Caco-2 (cell line): ENCODE measurements at regions not wholly inside any gene's neighbourhood (a gene's known extent, or its start where the extent isn't known, plus 50 kb on each side); places are given as distances from the start of the nearest gene placed in this dataset.

Source experiments
- BruUV-seq: library from RNA; stranded (reverse); fragments of 400-500 nt; replicated peaks from 2 replicates; lab custom pipeline; 2021; lab: Mats Ljungman, UMichigan
- CTCF ChIA-PET: fragments of 300-600 bp; sonication (Branson Sonifier 250); formaldehyde crosslinking; loops from one replicate; lab custom pipeline; 2022; ENCODE audit warnings: antibody characterized with exemption; lab: Charles Lee
- POLR2A ChIA-PET: fragments of 300-600 bp; sonication (Branson Sonifier 250); formaldehyde crosslinking; loops from one replicate; lab custom pipeline; 2022; ENCODE audit warnings: antibody characterized with exemption; lab: Charles Lee
- DNase-seq, 2 experiments: peaks; one replicate each; pipeline versions ENCODE4 v3.0.0 to v3.0.0-alpha.2; 2020 to 2022
- H3K27me3 ChIP-seq: replicated peaks from 2 replicates; pipeline ENCODE4 v1.6.0; 2011; ENCODE audit warnings: low read length; ENCODE audit not compliant: control insufficient read depth, insufficient read depth
- H3K36me3 ChIP-seq: 2 replicates; pipeline ENCODE4 v1.5.1; 2011; ENCODE audit warnings: low read length; ENCODE audit not compliant: control insufficient read depth, insufficient read depth
- H3K4me1 ChIP-seq: fragments of 250-450 bp; sonication (Bioruptor Pico); 2 replicates; pipeline ENCODE4 v1.5.1; 2020; ENCODE audit warnings: mild to moderate bottlenecking
- H3K4me3 ChIP-seq: 2 replicates; pipeline ENCODE4 v1.5.1; 2011; ENCODE audit warnings: low read depth, mild to moderate bottlenecking, control low read depth, low read length
- H3K9me3 ChIP-seq: fragments of 250-450 bp; sonication (Bioruptor Pico); 2 replicates; pipeline ENCODE4 v1.5.1; 2020; ENCODE audit warnings: mild to moderate bottlenecking, moderate library complexity
- H3K27ac Mint-ChIP-seq: one replicate; pipeline ENCODE4 v1.8.0; 2022; ENCODE audit warnings: mixed read lengths; ENCODE audit not compliant: unreplicated experiment
- H3K27me3 Mint-ChIP-seq: one replicate; pipeline ENCODE4 v1.8.0; 2022; ENCODE audit warnings: mixed read lengths; ENCODE audit not compliant: insufficient read depth, unreplicated experiment
- H3K36me3 Mint-ChIP-seq: one replicate; pipeline ENCODE4 v1.8.0; 2022; ENCODE audit warnings: mild to moderate bottlenecking, mixed read lengths; ENCODE audit not compliant: insufficient read depth, unreplicated experiment
- H3K4me1 Mint-ChIP-seq: one replicate; pipeline ENCODE4 v1.8.0; 2022; ENCODE audit warnings: low read depth, mixed read lengths; ENCODE audit not compliant: unreplicated experiment
- H3K4me3 Mint-ChIP-seq: one replicate; pipeline ENCODE4 v1.8.0; 2022; ENCODE audit warnings: mild to moderate bottlenecking, moderate library complexity, mixed read lengths; ENCODE audit not compliant: unreplicated experiment
- H3K9me3 Mint-ChIP-seq: one replicate; pipeline ENCODE4 v1.8.0; 2022; ENCODE audit warnings: mixed read lengths; ENCODE audit not compliant: unreplicated experiment
- CTCF ChIP-seq, 2 experiments: fragments of 200-600 bp in 1 of 2; IDR thresholded peaks; 1 replicate in 1 of 2; 2 replicates in 1 of 2; pipeline versions ENCODE4 v1.5.1 to v1.8.0; 2011 to 2022; ENCODE audit warnings: antibody characterized with exemption in 1 of 2, control low read depth in 1 of 2, inconsistent platforms in 1 of 2, low read depth in 1 of 2, low read length in 1 of 2, mild to moderate bottlenecking in 1 of 2, moderate library complexity in 1 of 2; ENCODE audit not compliant: insufficient read depth in 1 of 2, severe bottlenecking in 1 of 2, unreplicated experiment in 1 of 2
- intact Hi-C: fragments of 100-400 bp; cut with micrococcal nuclease; formaldehyde crosslinking; loops from one replicate; pipeline ENCODE4 v1.10.0; 2022; ENCODE audit not compliant: unreplicated experiment

GRCh38 chr9:126207256-126207655, 119.4 kb upstream of the MVB12B start:
- POLR2A ChIA-PET, result no interaction called here

GRCh38 chr9:126208216-126208758, 118.3 kb upstream of the MVB12B start:
- no peak overlapping the region for H3K4me3 ChIP-seq
- POLR2A ChIA-PET, result no interaction called here
- no peaks in the 10 kb centered on the region for H3K4me1 ChIP-seq
- no peak for TF ChIP-seq CTCF (IDR thresholded peaks at IDR 0.05; ENCODE audit: insufficient read depth in 1 of 2, low read depth in 1 of 2, low read length in 1 of 2, severe bottlenecking in 1 of 2, unreplicated experiment in 1 of 2)
- DNase-seq, result no peak
- H3K36me3 ChIP-seq, result no peaks in the 10 kb centered on the region
- Mint-ChIP-seq H3K27me3 (peaks cover 3% of the 10 kb centered on the region), H3K36me3 (no peaks in the 10 kb centered on the region), H3K4me3 (no peak overlapping the region), H3K27ac (no peak overlapping the region), H3K9me3 (no peaks in the 10 kb centered on the region), H3K4me1 (no peaks in the 10 kb centered on the region)
- CTCF ChIA-PET, result no interaction called here
- intact Hi-C loops, result no loop called here
- H3K27me3 ChIP-seq, result no peaks in the 10 kb centered on the region
- H3K9me3 ChIP-seq, result 0 out of 2 replicates have a peak, but pooled peaks cover 7% of the 10 kb centered on the region
- BruUV-seq, result no TSS peak

More at GRCh38 chr9:126207256-126207655, 119.4 kb upstream of the MVB12B start:
- Histone ChIP-seq H3K4me3 (no peak overlapping the region), H3K9me3 (0 out of 2 replicates have a peak, but pooled peaks cover 6% of the 10 kb centered on the region), H3K27me3 (no peaks in the 10 kb centered on the region), H3K4me1 (no peaks in the 10 kb centered on the region), H3K36me3 (no peaks in the 10 kb centered on the region)
- no peak for TF ChIP-seq CTCF (IDR thresholded peaks at IDR 0.05; ENCODE audit: insufficient read depth in 1 of 2, low read depth in 1 of 2, low read length in 1 of 2, severe bottlenecking in 1 of 2, unreplicated experiment in 1 of 2)
- BruUV-seq, result no TSS peak
- intact Hi-C loops, result no loop called here
- Mint-ChIP-seq H3K27ac (no peak overlapping the region), H3K4me3 (no peak overlapping the region), H3K4me1 (no peaks in the 10 kb centered on the region), H3K27me3 (peaks cover 3% of the 10 kb centered on the region), H3K36me3 (no peaks in the 10 kb centered on the region), H3K9me3 (no peaks in the 10 kb centered on the region)
- no peak for DNase-seq
- CTCF ChIA-PET, result no interaction called here

- Histone ChIP-seq H3K27me3 (no peaks in the 10 kb centered on the region), H3K9me3 (peaks cover 6% of the 10 kb centered on the region; the same call in 1 of the 2 replicates), H3K4me1 (no peaks in the 10 kb centered on the region), H3K4me3 (no peak overlapping the region), H3K36me3 (no peaks in the 10 kb centered on the region)
- no peak overlapping the region for H3K4me3 Mint-ChIP-seq
- H3K27ac Mint-ChIP-seq, result no peak overlapping the region
- no peaks in the 10 kb centered on the region for H3K36me3 Mint-ChIP-seq
- DNase-seq, result no peak
- intact Hi-C loops, result no loop called here
- H3K9me3 Mint-ChIP-seq, result peaks cover 15% of the 10 kb centered on the region
- H3K27me3 Mint-ChIP-seq, result peaks cover 19% of the 10 kb centered on the region
- BruUV-seq, result no TSS peak
- TF ChIP-seq CTCF (IDR thresholded peaks at IDR 0.05; ENCODE audit: insufficient read depth in 1 of 2, low read depth in 1 of 2, low read length in 1 of 2, severe bottlenecking in 1 of 2, unreplicated experiment in 1 of 2), result no peak
- ChIA-PET POLR2A (no interaction called here), CTCF (no interaction called here)
- no peaks in the 10 kb centered on the region for H3K4me1 Mint-ChIP-seq
Measured at GRCh38 chr9:126211441-126212074, 115.1 kb upstream of the MVB12B start.
